Activated T-helper 17 cell treated with anti-CD3 and anti-CD28 coated beads, Interleukin-2, amount 50 U/mL, for 72 hours (primary cell): ENCODE measurements at regions not wholly inside any gene's neighbourhood (a gene's known extent, or its start where the extent isn't known, plus 50 kb on each side); places are given as distances from the start of the nearest gene placed in this dataset.
"Not testable (repeated sequence)": the region's sequence is repeated elsewhere in the genome, so short reads cannot be mapped to it uniquely, and the experiment has no call there.

ENCODE experiments used
- ATAC-seq: fragments of 150-1000 bp; cut with Tn5 transposase; replicated peaks from 2 replicates; pipeline ENCODE4 v1.10.0; 2021; ENCODE audit warnings: mild to moderate bottlenecking, moderate library complexity
- H3K27ac Mint-ChIP-seq: one replicate; pipeline ENCODE4 v1.8.0; 2022; ENCODE audit warnings: mixed read lengths
- H3K27me3 Mint-ChIP-seq: one replicate; pipeline ENCODE4 v1.8.0; 2022; ENCODE audit warnings: mixed read lengths
- H3K36me3 Mint-ChIP-seq: one replicate; pipeline ENCODE4 v1.8.0; 2022; ENCODE audit warnings: low read depth, mild to moderate bottlenecking, mixed read lengths
- H3K4me1 Mint-ChIP-seq: one replicate; pipeline ENCODE4 v1.8.0; 2022; ENCODE audit warnings: mixed read lengths
- H3K4me3 Mint-ChIP-seq: one replicate; pipeline ENCODE4 v1.8.0; 2022; ENCODE audit warnings: mild to moderate bottlenecking, mixed read lengths
- H3K9me3 Mint-ChIP-seq: one replicate; pipeline ENCODE4 v1.8.0; 2022; ENCODE audit warnings: mixed read lengths

DNA sequence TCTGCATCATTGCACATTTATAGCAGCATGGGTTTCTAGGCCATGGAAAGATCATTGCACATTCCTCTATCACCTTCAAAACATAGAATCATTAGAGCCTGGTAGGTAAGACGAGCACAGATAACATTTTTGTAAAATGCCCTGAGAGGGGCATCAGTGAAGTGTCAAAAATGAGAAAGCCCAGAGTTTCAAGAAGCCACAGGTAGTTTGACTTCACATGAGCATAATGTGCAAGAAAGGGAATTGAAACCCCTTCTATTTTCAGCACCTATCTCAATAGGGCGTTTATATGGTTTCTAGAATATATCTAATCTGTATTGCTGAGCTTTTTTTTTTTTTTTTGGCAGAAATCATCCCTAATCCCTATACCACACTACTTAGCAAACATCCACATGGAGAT is 2441.7 kb downstream of the ARAP2 start:
- no peak overlapping the region for H3K27ac Mint-ChIP-seq

DNA sequence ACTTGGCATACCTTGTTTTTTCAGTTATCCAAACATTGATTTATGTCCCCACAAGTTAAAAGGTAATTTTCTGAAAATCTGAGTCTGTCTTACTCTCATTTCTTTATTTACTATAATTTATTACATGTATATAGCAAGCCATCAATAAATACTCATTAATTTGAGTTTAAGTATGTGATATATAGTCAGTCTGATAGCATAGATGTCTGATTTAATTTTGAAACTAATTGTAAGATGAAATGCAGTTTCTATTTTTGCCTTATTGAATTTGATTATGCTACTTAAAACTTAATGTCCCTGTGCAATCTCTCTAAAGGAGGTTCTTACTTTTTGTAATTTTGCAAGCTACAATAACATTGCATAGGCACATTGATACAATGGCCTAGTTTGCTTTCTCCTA is 2418.6 kb downstream of the ARAP2 start:
- no peak overlapping the region for H3K4me3 Mint-ChIP-seq
- no peak overlapping the region for H3K27ac Mint-ChIP-seq
- H3K9me3 Mint-ChIP-seq = no peaks in the 10 kb centered on the region
- H3K27me3 Mint-ChIP-seq = no peaks in the 10 kb centered on the region
- no peak for ATAC-seq
- no peaks in the 10 kb centered on the region for H3K4me1 Mint-ChIP-seq
- H3K36me3 Mint-ChIP-seq = no peaks in the 10 kb centered on the region

More for the DNA sequence above, 2441.7 kb downstream of the ARAP2 start:
- H3K36me3 Mint-ChIP-seq = no peaks in the 10 kb centered on the region
- no peak for ATAC-seq
- no peaks in the 10 kb centered on the region for H3K4me1 Mint-ChIP-seq
- H3K9me3 Mint-ChIP-seq = peaks cover 15% of the 10 kb centered on the region
- H3K4me3 Mint-ChIP-seq = no peak overlapping the region
- H3K27me3 Mint-ChIP-seq = no peaks in the 10 kb centered on the region

DNA sequence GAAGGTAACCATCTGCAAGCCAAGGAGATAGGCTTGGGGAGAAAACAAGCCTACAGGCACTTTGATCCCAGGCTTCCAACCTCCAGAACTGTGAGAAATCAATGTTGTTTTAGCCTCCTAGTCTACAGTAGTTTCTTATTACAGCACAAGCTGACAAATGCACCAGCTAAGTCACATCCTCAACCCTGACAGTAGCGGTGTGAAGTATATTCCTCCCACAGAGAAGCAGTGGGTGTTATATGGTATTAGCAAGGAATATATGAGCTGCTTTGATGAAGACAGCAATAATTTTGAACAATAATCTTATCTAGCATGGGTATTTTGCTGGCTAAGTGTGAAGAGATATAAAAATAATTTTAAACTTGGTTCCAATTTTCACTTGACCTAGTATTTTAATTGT is 2415.0 kb downstream of the ARAP2 start:
- H3K4me3 Mint-ChIP-seq, ATAC-seq, H3K4me1 Mint-ChIP-seq, H3K9me3 Mint-ChIP-seq, H3K36me3 Mint-ChIP-seq, H3K27me3 Mint-ChIP-seq, H3K27ac Mint-ChIP-seq: not testable (repeated sequence)

DNA sequence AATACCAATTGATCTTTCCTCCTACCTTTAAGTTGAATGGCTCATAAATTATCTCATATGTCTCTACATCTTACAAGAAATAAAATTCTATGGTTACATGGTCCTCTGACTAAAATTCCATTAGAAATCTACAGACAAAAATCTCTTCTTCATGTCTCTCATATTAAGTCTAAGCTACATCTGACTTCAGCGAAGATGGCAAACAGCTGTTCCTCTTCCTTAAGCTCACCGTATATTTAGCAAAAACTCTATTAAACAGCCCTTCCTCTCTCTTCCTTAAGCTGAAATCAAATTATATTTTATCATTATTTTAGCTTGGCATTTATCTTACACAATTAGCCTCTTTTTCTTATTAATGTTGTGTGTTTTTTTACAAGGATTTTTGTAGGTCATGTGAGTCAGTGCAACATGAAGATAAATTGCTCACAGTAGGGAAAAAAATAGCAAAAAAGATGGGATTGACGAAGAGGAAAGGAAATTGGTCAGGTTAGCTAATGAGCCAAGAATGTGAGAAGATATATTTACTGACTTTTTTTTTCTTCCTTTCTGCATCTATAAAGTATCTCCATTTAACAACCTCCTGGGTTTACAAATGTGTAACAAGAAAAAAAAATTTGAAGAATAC is 2412.8 kb downstream of the ARAP2 start:
- Mint-ChIP-seq H3K4me1 (no peaks in the 10 kb centered on the region), H3K27me3 (no peaks in the 10 kb centered on the region), H3K36me3 (no peaks in the 10 kb centered on the region), H3K27ac (no peak overlapping the region), H3K9me3 (peaks cover 8% of the 10 kb centered on the region), H3K4me3 (no peak overlapping the region)
- ATAC-seq = no peak

DNA sequence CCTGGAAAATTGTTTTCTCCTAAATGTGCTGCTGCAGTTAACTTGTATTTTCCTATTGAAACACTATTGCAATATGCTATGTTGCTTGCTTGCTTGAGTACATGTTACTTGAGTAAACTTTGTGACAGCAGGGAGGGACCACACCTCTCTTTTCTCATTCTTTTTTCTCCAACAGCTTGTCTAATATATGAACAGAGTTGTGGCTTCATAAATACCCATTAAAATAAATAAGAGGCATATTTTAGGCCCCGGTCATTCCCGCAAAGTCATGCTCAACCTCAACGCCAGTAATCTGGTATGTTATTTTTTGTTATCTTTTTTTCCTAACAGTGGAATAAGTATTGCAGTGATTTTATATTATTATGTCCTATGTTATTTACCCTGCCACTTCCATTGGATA is 2408.6 kb downstream of the ARAP2 start:
- not testable (repeated sequence) for ATAC-seq, H3K27me3 Mint-ChIP-seq, H3K27ac Mint-ChIP-seq, H3K4me3 Mint-ChIP-seq, H3K36me3 Mint-ChIP-seq, H3K4me1 Mint-ChIP-seq, H3K9me3 Mint-ChIP-seq

DNA sequence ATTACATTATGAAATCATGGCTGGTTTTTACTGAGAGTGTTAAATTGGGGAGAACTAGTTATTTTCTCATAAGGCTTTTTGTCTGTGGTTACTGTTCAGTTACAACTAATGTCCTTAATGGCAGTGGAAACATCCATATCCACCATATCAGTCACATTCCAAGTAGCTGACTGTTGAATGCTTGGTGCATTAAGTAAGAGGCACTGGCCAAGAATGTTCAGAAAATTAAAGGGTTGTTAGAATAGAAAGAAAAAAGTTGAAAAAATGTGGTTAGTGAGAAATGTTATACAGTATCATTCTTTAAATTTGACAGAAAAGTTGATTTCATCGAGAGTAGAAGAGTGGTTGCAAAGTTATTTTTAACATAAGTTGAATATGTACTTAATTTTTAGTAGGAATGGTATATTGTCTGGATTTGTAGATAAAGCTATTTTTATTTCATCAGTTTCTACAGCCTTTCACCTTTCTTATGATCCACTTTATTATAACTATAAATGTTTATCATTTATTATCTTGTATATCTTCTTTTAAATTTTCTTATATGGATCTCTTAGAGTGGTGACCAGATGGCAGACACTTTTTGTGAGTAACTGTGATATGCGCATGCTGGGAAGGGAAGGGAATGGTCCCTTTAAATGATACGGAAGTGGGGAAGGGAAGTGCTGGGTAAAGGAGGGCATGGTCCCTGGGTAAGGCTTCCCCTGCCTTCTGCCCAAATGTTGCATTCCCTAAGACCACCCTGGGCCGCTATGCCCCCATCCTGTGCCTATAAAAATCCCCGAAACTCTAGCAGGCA is 2407.1 kb downstream of the ARAP2 start:
- Mint-ChIP-seq H3K4me3 (no peak overlapping the region), H3K27ac (no peak overlapping the region), H3K9me3 (no peaks in the 10 kb centered on the region), H3K27me3 (no peaks in the 10 kb centered on the region), H3K36me3 (no peaks in the 10 kb centered on the region), H3K4me1 (no peaks in the 10 kb centered on the region)
- no peak for ATAC-seq

DNA sequence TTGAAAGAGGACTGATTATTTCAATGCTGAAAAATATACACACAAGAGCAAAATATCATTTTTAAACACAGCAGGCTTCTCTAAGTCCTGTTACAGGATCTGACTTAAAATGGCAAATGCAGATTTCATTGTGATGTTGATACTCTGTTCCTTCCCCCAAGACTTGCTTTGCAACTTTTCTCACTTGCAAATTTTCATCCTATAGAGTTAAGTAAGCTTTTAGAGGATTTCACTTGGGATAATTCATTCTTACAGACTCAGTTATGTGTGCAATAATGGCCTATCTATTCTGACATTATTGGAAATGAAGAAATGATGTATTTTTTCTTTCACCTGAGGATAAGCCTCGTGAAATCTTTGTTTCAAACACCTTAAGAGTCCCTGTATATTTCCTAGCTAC is 2403.2 kb downstream of the ARAP2 start:
- Mint-ChIP-seq H3K27ac (no peak overlapping the region), H3K27me3 (no peaks in the 10 kb centered on the region), H3K4me1 (no peaks in the 10 kb centered on the region), H3K36me3 (no peaks in the 10 kb centered on the region), H3K4me3 (no peak overlapping the region), H3K9me3 (peaks cover 3% of the 10 kb centered on the region)
- no peak for ATAC-seq

DNA sequence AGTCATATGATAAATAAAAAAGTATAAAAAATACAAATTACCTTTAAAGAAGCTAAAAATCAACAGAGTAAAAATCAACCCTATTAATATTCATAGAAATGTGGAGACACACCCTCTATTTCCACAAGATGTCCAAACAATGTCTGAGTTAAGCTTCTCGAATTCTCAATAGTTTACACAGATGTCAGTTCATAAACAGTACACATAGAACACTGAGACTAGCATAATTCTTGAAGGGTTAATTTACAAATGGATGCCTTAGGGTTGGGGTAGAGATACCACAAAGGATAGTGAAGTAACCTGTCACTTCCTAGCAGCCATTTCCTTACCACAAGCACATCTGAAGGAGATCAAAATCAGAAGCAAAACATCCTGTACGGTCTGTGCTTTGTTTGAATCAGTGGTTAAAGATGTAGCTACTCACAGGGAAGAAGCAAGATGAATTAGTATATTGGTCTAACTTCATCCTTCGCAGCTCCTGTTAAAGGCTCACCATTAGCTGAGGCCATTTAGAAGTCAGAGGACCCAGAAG is 2393.9 kb downstream of the ARAP2 start:
- Mint-ChIP-seq H3K27me3 (no peaks in the 10 kb centered on the region), H3K4me3 (no peak overlapping the region), H3K27ac (no peak overlapping the region), H3K36me3 (no peaks in the 10 kb centered on the region), H3K9me3 (peaks cover 30% of the 10 kb centered on the region), H3K4me1 (no peaks in the 10 kb centered on the region)
- ATAC-seq = no peak

DNA sequence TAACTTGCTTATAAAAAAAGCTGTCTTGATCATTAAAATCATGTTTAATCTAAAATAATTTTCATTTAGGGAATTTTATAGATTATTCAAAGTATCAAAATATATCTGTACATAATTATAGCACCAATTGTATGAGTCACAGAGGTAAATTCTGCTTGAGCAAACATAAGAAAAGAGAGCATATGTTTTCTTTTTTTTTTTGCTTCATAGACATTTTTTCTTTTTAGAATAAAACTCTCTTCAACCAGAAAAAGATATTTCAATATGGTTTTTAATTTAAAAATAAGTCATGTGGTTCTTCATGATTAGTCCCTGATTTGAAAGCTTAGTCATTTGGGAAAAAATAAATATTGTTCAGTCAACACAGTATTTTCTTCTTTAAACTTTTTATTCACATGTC is 2390.6 kb downstream of the ARAP2 start:
- not testable (repeated sequence) for H3K4me1 Mint-ChIP-seq, H3K36me3 Mint-ChIP-seq, ATAC-seq, H3K27me3 Mint-ChIP-seq, H3K27ac Mint-ChIP-seq, H3K4me3 Mint-ChIP-seq
- peaks cover 22% of the 10 kb centered on the region for H3K9me3 Mint-ChIP-seq

DNA sequence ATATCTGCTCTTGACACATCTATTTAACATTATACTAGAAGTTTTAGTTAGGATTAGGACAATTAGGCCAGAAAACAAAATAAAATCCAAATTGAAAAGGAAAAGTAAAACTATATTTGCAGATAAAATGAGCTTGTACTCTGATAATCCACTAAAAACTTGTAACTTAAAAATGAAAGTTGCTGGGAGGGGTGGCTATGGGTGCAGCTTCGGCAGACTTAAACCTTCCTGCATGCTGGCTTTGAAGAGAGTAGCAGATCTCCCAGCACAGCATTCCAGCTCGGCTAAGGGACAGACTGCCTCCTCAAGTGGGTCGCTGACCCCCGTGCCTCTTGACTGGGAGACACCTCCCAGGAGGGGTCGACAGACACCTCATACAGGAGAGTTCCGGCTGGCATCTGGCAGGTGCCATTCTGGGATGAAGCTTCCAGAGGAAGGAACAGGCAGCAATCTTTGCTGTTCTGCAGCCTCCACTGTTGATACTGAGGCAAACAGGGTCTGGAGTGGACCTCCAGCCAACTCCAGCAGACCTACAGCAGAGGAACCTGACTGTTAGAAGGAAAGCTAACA is 2379.9 kb downstream of the ARAP2 start:
- Mint-ChIP-seq H3K4me1 (no peaks in the 10 kb centered on the region), H3K9me3 (peaks cover 18% of the 10 kb centered on the region), H3K27me3 (no peaks in the 10 kb centered on the region), H3K27ac (no peak overlapping the region), H3K36me3 (no peaks in the 10 kb centered on the region), H3K4me3 (no peak overlapping the region)
- no peak for ATAC-seq

DNA sequence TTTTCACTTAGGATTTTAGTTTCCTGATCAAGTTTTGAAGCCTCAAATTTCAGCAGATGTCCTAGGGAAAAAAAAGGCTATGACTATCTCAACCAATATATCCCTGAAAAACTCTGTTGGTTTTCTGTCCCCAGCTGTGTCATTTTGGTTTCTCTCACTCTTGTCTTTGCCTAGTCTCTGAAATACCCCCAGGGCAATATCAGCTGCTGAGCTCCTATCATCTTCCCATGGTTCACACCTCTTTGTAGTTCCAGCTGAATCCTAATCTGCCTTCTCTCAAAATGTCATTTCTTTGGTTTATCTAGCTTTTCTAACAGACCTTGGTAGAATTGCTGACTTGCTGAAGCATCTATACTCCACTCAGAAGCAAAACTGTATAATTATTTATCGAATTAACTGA is 2370.5 kb downstream of the ARAP2 start:
- Mint-ChIP-seq H3K36me3 (no peaks in the 10 kb centered on the region), H3K4me3 (no peak overlapping the region), H3K27me3 (no peaks in the 10 kb centered on the region), H3K27ac (no peak overlapping the region), H3K9me3 (peaks cover 10% of the 10 kb centered on the region), H3K4me1 (no peaks in the 10 kb centered on the region)
- no peak for ATAC-seq

DNA sequence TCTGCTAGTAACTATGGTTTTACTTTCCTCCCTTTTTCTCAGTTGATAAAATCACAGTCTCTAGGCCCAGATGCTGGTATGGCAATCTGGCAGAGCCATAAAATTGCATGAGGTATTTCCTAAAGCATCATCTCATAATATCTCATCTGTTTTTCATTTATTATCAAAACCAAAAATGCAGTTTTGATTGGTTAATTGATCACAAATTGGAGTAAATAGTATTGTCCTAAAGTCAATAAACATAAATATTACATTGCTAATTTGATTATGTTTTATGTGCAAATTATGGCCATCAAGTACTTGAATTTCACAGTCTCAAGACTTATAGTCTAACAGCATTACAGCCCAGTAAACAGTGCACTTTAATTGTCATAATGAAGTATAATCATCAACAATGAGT is 2365.6 kb downstream of the ARAP2 start:
- Mint-ChIP-seq H3K27me3 (no peaks in the 10 kb centered on the region), H3K4me1 (no peaks in the 10 kb centered on the region), H3K36me3 (no peaks in the 10 kb centered on the region), H3K27ac (no peak overlapping the region), H3K9me3 (peaks cover 8% of the 10 kb centered on the region), H3K4me3 (no peak overlapping the region)
- ATAC-seq = no peak

DNA sequence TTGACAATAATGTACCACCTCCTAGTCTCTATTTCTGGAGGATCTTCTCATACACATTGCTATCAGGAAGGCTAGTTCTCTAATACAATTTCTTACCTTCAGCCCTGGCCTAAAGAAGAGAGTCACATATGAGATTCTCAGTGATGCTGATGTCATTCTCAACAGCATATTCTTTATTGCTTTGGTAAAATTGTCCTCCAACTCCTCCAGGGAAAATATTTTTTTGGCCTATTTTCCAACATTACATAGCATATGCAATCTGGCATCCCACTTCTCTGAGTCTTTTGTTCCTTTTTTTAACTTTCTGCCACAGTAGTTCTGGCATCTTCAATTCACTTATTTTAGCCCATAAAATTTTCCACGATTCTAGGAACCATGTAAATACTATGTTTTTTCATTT is 2363.1 kb downstream of the ARAP2 start:
- Mint-ChIP-seq H3K27ac (no peak overlapping the region), H3K4me3 (no peak overlapping the region), H3K4me1 (no peaks in the 10 kb centered on the region), H3K27me3 (no peaks in the 10 kb centered on the region), H3K36me3 (no peaks in the 10 kb centered on the region), H3K9me3 (peaks cover 5% of the 10 kb centered on the region)
- no peak for ATAC-seq

DNA sequence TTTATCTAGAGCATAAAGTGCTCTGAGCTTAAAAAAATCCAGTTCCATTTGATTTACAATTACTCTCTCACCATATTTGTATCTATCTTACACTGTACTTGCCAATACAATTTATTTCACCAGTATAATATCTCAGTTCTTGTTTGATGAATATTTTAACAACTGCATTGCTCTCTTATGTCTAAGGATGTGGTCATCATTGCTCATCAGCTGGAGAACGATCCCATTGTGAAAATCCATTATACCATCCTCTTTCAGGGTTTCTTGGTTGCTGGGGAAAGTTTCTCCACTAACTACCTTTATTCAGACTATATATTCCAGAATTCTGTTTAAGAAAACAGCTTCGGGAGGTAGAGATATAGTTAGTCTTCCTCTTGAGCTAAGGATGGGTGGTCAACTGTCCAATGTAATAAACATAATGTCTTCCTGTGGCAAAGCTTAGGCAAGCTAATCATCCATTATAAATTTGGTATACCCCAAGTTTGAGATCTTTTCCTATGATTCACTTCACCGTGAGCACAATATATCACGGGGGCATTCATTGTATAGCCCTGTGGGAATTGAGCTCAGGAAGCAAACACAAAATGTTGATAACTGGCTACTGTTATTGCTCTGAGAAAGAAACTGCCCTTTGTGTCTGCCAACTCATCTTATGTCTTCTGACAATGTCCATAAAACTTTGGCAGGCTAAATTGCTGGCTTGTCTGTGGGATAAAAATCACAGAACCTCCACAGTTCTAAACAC is 2361.9 kb downstream of the ARAP2 start:
- no peaks in the 10 kb centered on the region for H3K27me3 Mint-ChIP-seq
- no peaks in the 10 kb centered on the region for H3K36me3 Mint-ChIP-seq
- no peak for ATAC-seq
- peaks cover 8% of the 10 kb centered on the region for H3K9me3 Mint-ChIP-seq
- no peak overlapping the region for H3K4me3 Mint-ChIP-seq
- no peaks in the 10 kb centered on the region for H3K4me1 Mint-ChIP-seq
- no peak overlapping the region for H3K27ac Mint-ChIP-seq
